ENCODE measurements at regions not wholly inside any gene's neighbourhood (a gene's known extent, or its start where the extent isn't known, plus 50 kb on each side); places are given as distances from the start of the nearest gene placed in this dataset.

- no peaks in the 10 kb centered on the region for H3K4me1 ChIP-seq (ENCODE audit: low read depth)
- peaks cover 15% of the 10 kb centered on the region for H3K9me3 ChIP-seq
- no peak for DNase-seq
- TF ChIP-seq, protein P1, sequence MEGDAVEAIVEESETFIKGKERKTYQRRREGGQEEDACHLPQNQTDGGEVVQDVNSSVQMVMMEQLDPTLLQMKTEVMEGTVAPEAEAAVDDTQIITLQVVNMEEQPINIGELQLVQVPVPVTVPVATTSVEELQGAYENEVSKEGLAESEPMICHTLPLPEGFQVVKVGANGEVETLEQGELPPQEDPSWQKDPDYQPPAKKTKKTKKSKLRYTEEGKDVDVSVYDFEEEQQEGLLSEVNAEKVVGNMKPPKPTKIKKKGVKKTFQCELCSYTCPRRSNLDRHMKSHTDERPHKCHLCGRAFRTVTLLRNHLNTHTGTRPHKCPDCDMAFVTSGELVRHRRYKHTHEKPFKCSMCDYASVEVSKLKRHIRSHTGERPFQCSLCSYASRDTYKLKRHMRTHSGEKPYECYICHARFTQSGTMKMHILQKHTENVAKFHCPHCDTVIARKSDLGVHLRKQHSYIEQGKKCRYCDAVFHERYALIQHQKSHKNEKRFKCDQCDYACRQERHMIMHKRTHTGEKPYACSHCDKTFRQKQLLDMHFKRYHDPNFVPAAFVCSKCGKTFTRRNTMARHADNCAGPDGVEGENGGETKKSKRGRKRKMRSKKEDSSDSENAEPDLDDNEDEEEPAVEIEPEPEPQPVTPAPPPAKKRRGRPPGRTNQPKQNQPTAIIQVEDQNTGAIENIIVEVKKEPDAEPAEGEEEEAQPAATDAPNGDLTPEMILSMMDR (IDR thresholded peaks at IDR 0.05): no peak
- intact Hi-C loops (cut with DNase I, micrococcal nuclease): no loop called here
- H3K36me3 ChIP-seq (ENCODE audit: low read depth): no peaks in the 10 kb centered on the region
- ATAC-seq: no peak
- no peak overlapping the region for H3K4me3 ChIP-seq
These were observed 332.6 kb upstream of the TBX18 start for GRCh38 chr6:85096976-85097375.

- no peak overlapping the region for H3K4me3 ChIP-seq
- intact Hi-C loops (cut with DNase I, micrococcal nuclease): no loop called here
- no peak for ATAC-seq
- no peaks in the 10 kb centered on the region for H3K4me1 ChIP-seq (ENCODE audit: low read depth)
- TF ChIP-seq, protein P1 (IDR thresholded peaks at IDR 0.05): no peak
- no peaks in the 10 kb centered on the region for H3K36me3 ChIP-seq (ENCODE audit: low read depth)
- no peaks in the 10 kb centered on the region for H3K9me3 ChIP-seq
- no peak for DNase-seq
These were observed 327.8 kb upstream of the TBX18 start for GRCh38 chr6:85092226-85092625.

DNA sequence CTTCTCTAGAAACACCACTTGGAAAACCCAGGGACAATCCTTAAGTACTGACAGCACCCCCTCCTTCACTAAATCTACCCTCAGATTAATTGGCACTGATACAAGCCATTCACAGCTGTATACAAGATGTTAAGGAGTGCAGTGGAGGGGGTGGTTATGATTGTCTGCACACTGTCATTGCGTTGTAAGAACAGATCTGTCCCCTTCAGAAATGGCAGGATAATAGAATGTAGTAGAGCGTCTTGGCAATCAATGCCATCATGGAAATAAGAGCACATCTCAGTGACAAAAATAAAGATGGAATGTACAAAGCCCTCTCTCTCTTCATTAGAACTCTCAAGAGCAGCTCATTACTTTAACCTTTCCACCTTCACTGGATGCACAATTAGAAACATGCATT, 324.9 kb upstream of the TBX18 start:
- TF ChIP-seq, protein P1 (IDR thresholded peaks at IDR 0.05): no peak
- Histone ChIP-seq H3K36me3 (ENCODE audit: low read depth) (no peaks in the 10 kb centered on the region), H3K4me3 (no peak overlapping the region), H3K4me1 (ENCODE audit: low read depth) (no peaks in the 10 kb centered on the region), H3K9me3 (no peaks in the 10 kb centered on the region)
- intact Hi-C loops (cut with DNase I, micrococcal nuclease): no loop called here
- ATAC-seq (no peak), DNase-seq (no peak)

DNA sequence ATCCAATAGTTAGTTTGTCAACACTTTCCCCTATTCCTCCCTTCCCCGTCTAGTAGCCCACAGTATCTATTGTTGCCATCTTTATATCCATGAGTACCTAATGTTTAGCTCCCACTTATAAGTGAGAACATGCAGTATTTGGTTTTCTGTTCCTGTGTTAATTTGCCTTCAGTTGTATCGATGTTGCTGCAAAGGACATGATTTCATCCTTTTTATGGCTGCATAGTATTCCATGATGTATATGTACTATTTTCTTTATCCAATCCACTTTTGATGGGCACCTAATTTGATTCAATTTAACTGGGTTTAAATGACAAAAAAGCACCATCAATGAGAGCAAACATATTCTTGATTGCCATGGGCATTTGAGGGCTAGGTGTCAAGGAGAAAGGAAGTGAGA, 321.5 kb upstream of the TBX18 start:
- ATAC-seq (no peak), DNase-seq (no peak)
- Histone ChIP-seq H3K9me3 (no peaks in the 10 kb centered on the region), H3K4me3 (no peak overlapping the region), H3K36me3 (ENCODE audit: low read depth) (no peaks in the 10 kb centered on the region), H3K4me1 (ENCODE audit: low read depth) (no peaks in the 10 kb centered on the region)
- intact Hi-C loops (cut with DNase I, micrococcal nuclease): no loop called here
- TF ChIP-seq, protein P1 (IDR thresholded peaks at IDR 0.05): no peak

- ATAC-seq (no peak), DNase-seq (no peak)
- H3K4me3 ChIP-seq: no peak overlapping the region
- TF ChIP-seq, protein P1 (IDR thresholded peaks at IDR 0.05): no peak
- H3K4me1 ChIP-seq (ENCODE audit: low read depth): no peaks in the 10 kb centered on the region
- H3K9me3 ChIP-seq: no peaks in the 10 kb centered on the region
- intact Hi-C loops (cut with DNase I, micrococcal nuclease): no loop called here
- no peaks in the 10 kb centered on the region for H3K36me3 ChIP-seq (ENCODE audit: low read depth)
These were observed 316.7 kb upstream of the TBX18 start for GRCh38 chr6:85081102-85081501.

DNA sequence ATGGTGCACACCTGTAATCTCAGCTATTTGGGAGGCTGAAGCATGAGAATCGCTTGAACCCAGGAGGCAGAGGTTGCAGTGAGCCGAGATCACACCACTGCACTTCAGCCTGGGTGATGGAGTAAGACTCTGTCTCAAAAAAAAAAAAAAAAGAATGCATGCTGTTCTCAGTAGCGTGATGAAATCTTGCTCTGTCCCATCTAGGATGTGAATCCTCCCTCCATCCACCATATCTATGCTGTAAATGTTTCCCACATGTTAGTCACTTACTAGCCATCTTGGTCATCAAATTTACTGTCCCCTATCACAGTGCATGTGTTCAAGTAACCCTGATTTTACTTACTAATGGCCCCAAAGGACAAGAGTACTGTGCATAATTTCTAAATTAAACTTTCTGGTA, 315.4 kb upstream of the TBX18 start:
- intact Hi-C loops (cut with DNase I, micrococcal nuclease): no loop called here
- TF ChIP-seq, protein P1 (IDR thresholded peaks at IDR 0.05): no peak
- H3K36me3 ChIP-seq (ENCODE audit: low read depth): no peaks in the 10 kb centered on the region
- H3K4me1 ChIP-seq (ENCODE audit: low read depth): no peaks in the 10 kb centered on the region
- H3K9me3 ChIP-seq: no peaks in the 10 kb centered on the region
- H3K4me3 ChIP-seq: no peak overlapping the region
- DNase-seq (no peak), ATAC-seq (no peak)
